NB4 (cell line): ENCODE measurements at regions not wholly inside any gene's neighbourhood (a gene's known extent, or its start where the extent isn't known, plus 50 kb on each side); places are given as distances from the start of the nearest gene placed in this dataset.

Experiments used
- DNase-seq: peaks from one replicate; pipeline ENCODE4 v3.0.0; 2010; ENCODE audit warnings: low read depth
- H3K4me3 ChIP-seq: one replicate; pipeline ENCODE4 v1.5.1; 2011; ENCODE audit warnings: mild to moderate bottlenecking, low read depth, low read length, moderate library complexity
- CTCF ChIP-seq: IDR thresholded peaks from one replicate; pipeline ENCODE4 v1.5.1; 2012; ENCODE audit warnings: low read depth, low read length
- MAX ChIP-seq: IDR thresholded peaks from 2 replicates; pipeline ENCODE4 v1.6.1; 2011; ENCODE audit warnings: low read depth, low read length
- MYC ChIP-seq: IDR thresholded peaks from 2 replicates; pipeline ENCODE4 v1.6.1; 2011; ENCODE audit warnings: low read depth, low read length
- POLR2A ChIP-seq: IDR thresholded peaks from 2 replicates; pipeline ENCODE4 v1.6.1; 2011; ENCODE audit warnings: mild to moderate bottlenecking; ENCODE audit not compliant: insufficient read length; ENCODE audit errors: extremely low read depth

- H3K4me3 ChIP-seq = no peak overlapping the region
- no peak for TF ChIP-seq POLR2A
- TF ChIP-seq MYC = no peak
- no peak for TF ChIP-seq CTCF
- no peak for TF ChIP-seq MAX
- no peak for DNase-seq
Observed at GRCh38 chr11:128326791-128327190, 260.6 kb downstream of the ETS1 start.

GRCh38 chr11:128324531-128325141 lies 262.7 kb downstream of the ETS1 start:
- no peak for DNase-seq
- TF ChIP-seq CTCF (no peak), MAX (no peak), POLR2A (no peak), MYC (no peak)

GRCh38 chr11:128324051-128324481 lies 263.3 kb downstream of the ETS1 start:
- no peak for DNase-seq
- no peak overlapping the region for H3K4me3 ChIP-seq
- TF ChIP-seq MYC = no peak
- no peak for TF ChIP-seq POLR2A
- TF ChIP-seq MAX = no peak
- TF ChIP-seq CTCF = no peak

More at GRCh38 chr11:128324531-128325141, 262.7 kb downstream of the ETS1 start:
- no peak overlapping the region for H3K4me3 ChIP-seq

- DNase-seq = peak; percentile 45
Observed at GRCh38 chr11:128323381-128323780, 264.0 kb downstream of the ETS1 start.

GRCh38 chr11:128318856-128319474 lies 268.4 kb downstream of the ETS1 start:
- TF ChIP-seq MAX = no peak
- TF ChIP-seq CTCF = no peak
- no peak for TF ChIP-seq MYC
- TF ChIP-seq POLR2A = no peak
- H3K4me3 ChIP-seq = no peak overlapping the region
- DNase-seq = no peak

More at GRCh38 chr11:128323381-128323780, 264.0 kb downstream of the ETS1 start:
- peak; percentile 35 for TF ChIP-seq CTCF
- no peak for TF ChIP-seq MYC
- no peak overlapping the region for H3K4me3 ChIP-seq
